CD4-positive, alpha-beta memory T cell (primary cell): ENCODE measurements at regions not wholly inside any gene's neighbourhood (a gene's known extent, or its start where the extent isn't known, plus 50 kb on each side); places are given as distances from the start of the nearest gene placed in this dataset.

Experiments
- CTCF ChIA-PET: fragments of 350-600 bp; sonication (Branson Sonifier 250); formaldehyde crosslinking; loops from one replicate; lab custom pipeline; 2021; ENCODE audit warnings: inconsistent platforms; ENCODE audit not compliant: partially characterized antibody; lab: Charles Lee
- POLR2A ChIA-PET: fragments of 350-600 bp; sonication (Branson Sonifier 250); formaldehyde crosslinking; loops from one replicate; lab custom pipeline; 2021; ENCODE audit not compliant: partially characterized antibody; lab: Charles Lee
- DNase-seq, 5 donors: peaks; one replicate each; pipeline versions ENCODE4 v3.0.0 to v3.0.0-alpha.2; 2020 to 2022; ENCODE audit warnings: mixed read lengths in 1 of 5
- H3K27ac ChIP-seq: one replicate; pipeline ENCODE4 v1.7.0; 2013; ENCODE audit warnings: low read depth, low read length
- H3K27me3 ChIP-seq: 2 replicates; pipeline ENCODE4 v1.7.0; 2013; ENCODE audit warnings: mild to moderate bottlenecking, low read length, moderate library complexity; ENCODE audit not compliant: insufficient read depth
- H3K36me3 ChIP-seq: 2 replicates; pipeline ENCODE4 v1.7.0; 2013; ENCODE audit warnings: mild to moderate bottlenecking, low read length, moderate library complexity; ENCODE audit not compliant: insufficient read depth
- H3K4me1 ChIP-seq: 2 replicates; pipeline ENCODE4 v1.7.0; 2013; ENCODE audit warnings: mild to moderate bottlenecking, low read length, moderate library complexity; ENCODE audit not compliant: insufficient read depth
- H3K4me3 ChIP-seq, 2 donors: one replicate each; pipeline ENCODE4 v1.7.0; 2013; ENCODE audit warnings: low read length in 2 of 2, mild to moderate bottlenecking in 1 of 2
- H3K9me3 ChIP-seq, 2 donors: one replicate each; pipeline ENCODE4 v1.7.0; 2013; ENCODE audit warnings: low read length in 2 of 2, control low read depth in 1 of 2; ENCODE audit not compliant: control insufficient read depth in 1 of 2
- H3K27ac Mint-ChIP-seq, 7 donors: one replicate each; pipeline ENCODE4 v1.8.0; 2020 to 2021; ENCODE audit warnings: mixed read lengths in 7 of 7, mild to moderate bottlenecking in 6 of 7, inconsistent platforms in 3 of 7, moderate library complexity in 3 of 7
- H3K27me3 Mint-ChIP-seq, 2 donors: one replicate each; pipeline ENCODE4 v1.8.0; 2020 to 2021; ENCODE audit warnings: mixed read lengths in 2 of 2
- H3K36me3 Mint-ChIP-seq, 2 donors: one replicate each; pipeline ENCODE4 v1.8.0; 2020 to 2021; ENCODE audit warnings: mixed read lengths in 2 of 2, inconsistent platforms in 1 of 2, mild to moderate bottlenecking in 1 of 2
- H3K4me1 Mint-ChIP-seq, 4 donors: one replicate each; pipeline ENCODE4 v1.8.0; 2020 to 2021; ENCODE audit warnings: mixed read lengths in 4 of 4, mild to moderate bottlenecking in 1 of 4
- H3K4me3 Mint-ChIP-seq, 8 donors: one replicate each; pipeline ENCODE4 v1.8.0; 2020 to 2021; ENCODE audit warnings: mixed read lengths in 8 of 8, mild to moderate bottlenecking in 7 of 8, moderate library complexity in 6 of 8, inconsistent platforms in 3 of 8
- H3K9me3 Mint-ChIP-seq, 8 donors: one replicate each; pipeline ENCODE4 v1.8.0; 2020 to 2021; ENCODE audit warnings: mixed read lengths in 8 of 8, mild to moderate bottlenecking in 5 of 8, inconsistent platforms in 3 of 8, moderate library complexity in 1 of 8
- intact Hi-C: fragments of 100-400 bp; cut with micrococcal nuclease; formaldehyde crosslinking; loops from one replicate; pipeline ENCODE4 v1.15.1; 2023

DNA sequence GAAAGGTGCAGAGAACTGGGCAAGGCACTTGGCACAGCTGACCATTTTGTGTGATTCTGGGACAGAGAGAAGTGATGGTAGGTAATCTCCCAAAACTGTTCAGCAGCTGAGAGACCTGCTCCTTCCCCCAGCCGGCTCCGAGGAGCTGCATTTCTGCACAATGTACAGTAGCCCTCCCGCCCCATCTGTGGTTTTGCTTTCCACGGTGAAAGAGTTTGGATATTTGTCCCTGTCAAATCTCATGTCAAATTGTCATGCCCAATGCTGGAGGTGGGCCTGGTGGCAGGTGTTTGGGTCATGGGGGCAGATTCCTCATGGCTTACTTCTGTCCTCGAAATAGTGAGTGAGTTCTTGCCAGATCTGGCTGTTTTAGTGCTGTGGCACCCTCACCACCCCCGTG lies 90.5 kb upstream of the CD99 start:
- Histone ChIP-seq H3K4me1 (no peaks in the 10 kb centered on the region), H3K36me3 (peaks cover 5% of the 10 kb centered on the region), H3K4me3 (no peak overlapping the region), H3K27me3 (no peaks in the 10 kb centered on the region), H3K9me3 (no peaks in the 10 kb centered on the region), H3K27ac (no peak overlapping the region)
- DNase-seq: no peak
- ChIA-PET POLR2A (no interaction called here), CTCF (no interaction called here)
- Mint-ChIP-seq H3K36me3 (peaks cover 35 to 44% of the 10 kb centered on the region in 2 donors), H3K27me3 (no peaks in the 10 kb centered on the region), H3K27ac (peak overlapping the region in 1 of 7 donors; percentile 66), H3K4me3 (no peak overlapping the region), H3K4me1 (peaks cover 11 to 24% (median 20%) of the 10 kb centered on the region in 4 donors), H3K9me3 (no peaks in the 10 kb centered on the region)
- intact Hi-C loops: no loop called here

DNA sequence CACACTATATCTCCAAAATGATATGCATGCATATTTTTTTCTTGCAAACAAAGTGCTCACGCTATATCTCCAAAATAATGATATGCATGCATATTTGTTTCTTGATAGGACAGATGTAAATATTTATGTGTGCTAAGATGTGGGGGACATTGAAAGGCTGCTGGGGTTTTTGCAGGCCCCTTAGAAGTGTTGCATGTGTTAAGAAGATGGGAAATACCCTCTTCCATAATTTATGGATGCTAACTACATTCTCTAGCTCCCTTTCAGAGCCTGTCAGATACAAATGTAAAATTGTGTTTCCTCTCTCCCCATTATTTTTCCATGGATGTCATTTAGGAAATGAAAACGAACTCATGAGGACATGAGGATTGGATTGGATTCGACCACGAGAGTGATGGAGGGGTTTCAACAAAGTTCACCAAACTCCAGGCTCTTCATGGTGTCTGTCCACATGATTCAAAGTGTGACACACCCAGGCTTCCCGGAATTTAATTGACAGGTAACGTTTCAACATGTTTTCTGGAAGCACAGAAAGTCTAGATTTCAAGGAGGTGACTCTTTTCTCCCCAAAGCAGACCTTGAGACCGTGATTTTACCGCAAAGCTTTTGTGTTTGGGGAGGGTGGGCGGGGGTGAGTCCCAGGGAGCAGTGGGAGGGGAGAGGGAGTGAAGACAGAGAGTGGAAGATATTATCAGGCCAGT lies 94.4 kb upstream of the CD99 start:
- intact Hi-C loops: no loop called here
- H3K9me3 Mint-ChIP-seq: no peaks in the 10 kb centered on the region
- H3K27ac Mint-ChIP-seq: peak overlapping the region in 1 of 7 donors; percentile 29
- ChIA-PET POLR2A (no interaction called here), CTCF (no interaction called here)
- no peaks in the 10 kb centered on the region for H3K27me3 Mint-ChIP-seq
- no peak for DNase-seq
- peaks cover 17 to 29% of the 10 kb centered on the region in 2 donors for H3K36me3 Mint-ChIP-seq
- peaks cover 15 to 20% (median 16%) of the 10 kb centered on the region in 4 donors for H3K4me1 Mint-ChIP-seq
- H3K4me1 ChIP-seq: no peaks in the 10 kb centered on the region
- no peaks in the 10 kb centered on the region for H3K36me3 ChIP-seq
- no peak overlapping the region for H3K27ac ChIP-seq
- no peaks in the 10 kb centered on the region for H3K9me3 ChIP-seq
- H3K4me3 Mint-ChIP-seq: no peak overlapping the region
- no peak overlapping the region for H3K4me3 ChIP-seq
- no peaks in the 10 kb centered on the region for H3K27me3 ChIP-seq

DNA sequence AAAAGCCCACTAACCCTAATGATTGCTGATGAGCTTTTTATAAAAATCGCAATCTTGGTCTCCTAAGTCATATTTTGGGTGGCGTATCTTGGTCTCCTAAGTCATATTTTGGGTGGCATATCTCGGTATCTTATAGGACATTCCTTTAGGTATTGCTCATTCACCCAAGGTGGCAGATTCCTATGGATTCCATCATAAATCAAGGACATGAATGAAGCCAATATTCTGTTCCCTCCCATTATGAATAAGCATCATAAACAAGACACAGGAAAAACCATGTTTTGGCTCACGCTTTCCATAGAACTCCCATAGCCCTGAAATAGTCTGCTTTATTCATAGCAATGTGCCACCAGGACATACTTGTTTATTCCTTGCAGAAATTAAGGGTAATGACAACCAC lies 95.0 kb upstream of the CD99 start:
- H3K36me3 ChIP-seq: no peaks in the 10 kb centered on the region
- DNase-seq: no peak
- Mint-ChIP-seq H3K27me3 (no peaks in the 10 kb centered on the region), H3K36me3 (peaks cover 17 to 26% of the 10 kb centered on the region in 2 donors), H3K27ac (no peak overlapping the region), H3K9me3 (no peaks in the 10 kb centered on the region), H3K4me1 (peaks cover 15 to 20% (median 16%) of the 10 kb centered on the region in 4 donors), H3K4me3 (no peak overlapping the region)
- ChIA-PET CTCF (no interaction called here), POLR2A (no interaction called here)
- no peaks in the 10 kb centered on the region for H3K27me3 ChIP-seq
- no peaks in the 10 kb centered on the region for H3K9me3 ChIP-seq
- no peaks in the 10 kb centered on the region for H3K4me1 ChIP-seq
- no peak overlapping the region for H3K4me3 ChIP-seq
- intact Hi-C loops: no loop called here
- no peak overlapping the region for H3K27ac ChIP-seq

DNA sequence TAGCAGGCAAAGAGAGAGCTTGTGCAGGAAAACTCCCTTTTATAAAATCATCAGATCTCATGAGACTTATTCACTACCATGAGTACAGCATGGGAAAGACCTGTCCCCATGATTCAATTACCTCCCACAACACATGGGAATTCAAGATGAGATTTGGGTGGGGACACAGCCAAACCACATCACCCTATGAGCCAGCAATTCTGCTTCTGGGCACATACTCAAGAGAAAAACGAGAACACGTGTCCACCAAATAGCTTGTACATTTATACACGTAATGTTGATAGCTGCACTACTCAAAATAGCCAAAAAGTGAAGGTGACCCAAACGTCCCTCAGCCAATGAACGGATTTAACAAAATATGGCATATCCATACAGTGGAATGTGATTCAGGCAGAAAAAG lies 94.5 kb upstream of the DHRSX start:
- ChIA-PET POLR2A (no interaction called here), CTCF (no interaction called here)
- Mint-ChIP-seq H3K27me3 (no peaks in the 10 kb centered on the region), H3K4me3 (no peak overlapping the region), H3K36me3 (peaks cover 11 to 20% of the 10 kb centered on the region in 2 donors), H3K4me1 (peaks cover 11 to 16% (median 15%) of the 10 kb centered on the region in 4 donors), H3K9me3 (no peaks in the 10 kb centered on the region), H3K27ac (no peak overlapping the region)
- Histone ChIP-seq H3K4me3 (no peak overlapping the region), H3K9me3 (no peaks in the 10 kb centered on the region), H3K4me1 (no peaks in the 10 kb centered on the region), H3K27ac (no peak overlapping the region), H3K36me3 (no peaks in the 10 kb centered on the region), H3K27me3 (no peaks in the 10 kb centered on the region)
- intact Hi-C loops: no loop called here
- DNase-seq: no peak

DNA sequence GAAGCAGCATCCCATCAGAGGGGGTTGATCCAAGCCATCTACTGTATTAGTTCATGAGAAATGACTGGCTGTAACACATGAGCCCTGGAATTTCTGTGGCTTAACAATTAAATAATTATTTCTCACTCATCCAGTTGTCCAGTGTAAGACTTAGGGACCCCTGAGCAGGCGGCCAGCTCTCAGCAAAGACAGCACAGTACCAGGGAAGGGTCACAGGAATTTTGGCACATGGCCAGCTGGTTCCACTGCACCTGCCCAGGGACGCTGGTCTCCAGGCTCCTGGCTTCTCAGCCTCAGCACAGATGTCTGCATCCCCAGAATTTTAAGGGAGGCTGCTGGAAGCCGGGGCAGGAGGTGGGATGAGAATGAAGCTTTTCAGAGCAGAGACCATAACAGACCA lies 93.7 kb upstream of the DHRSX start:
- Histone ChIP-seq H3K27me3 (no peaks in the 10 kb centered on the region), H3K27ac (no peak overlapping the region), H3K9me3 (no peaks in the 10 kb centered on the region), H3K4me3 (no peak overlapping the region), H3K36me3 (no peaks in the 10 kb centered on the region), H3K4me1 (no peaks in the 10 kb centered on the region)
- DNase-seq: no peak
- no peak overlapping the region for H3K4me3 Mint-ChIP-seq
- peaks cover 4 to 15% of the 10 kb centered on the region in 2 donors for H3K36me3 Mint-ChIP-seq
- no peaks in the 10 kb centered on the region for H3K9me3 Mint-ChIP-seq
- no peaks in the 10 kb centered on the region for H3K27me3 Mint-ChIP-seq
- ChIA-PET POLR2A (no interaction called here), CTCF (no interaction called here)
- peaks cover 10 to 16% (median 13%) of the 10 kb centered on the region in 4 donors for H3K4me1 Mint-ChIP-seq
- intact Hi-C loops: no loop called here
- H3K27ac Mint-ChIP-seq: peak overlapping the region in 3 of 7 donors; percentile 10 to 78 (median 19)

DNA sequence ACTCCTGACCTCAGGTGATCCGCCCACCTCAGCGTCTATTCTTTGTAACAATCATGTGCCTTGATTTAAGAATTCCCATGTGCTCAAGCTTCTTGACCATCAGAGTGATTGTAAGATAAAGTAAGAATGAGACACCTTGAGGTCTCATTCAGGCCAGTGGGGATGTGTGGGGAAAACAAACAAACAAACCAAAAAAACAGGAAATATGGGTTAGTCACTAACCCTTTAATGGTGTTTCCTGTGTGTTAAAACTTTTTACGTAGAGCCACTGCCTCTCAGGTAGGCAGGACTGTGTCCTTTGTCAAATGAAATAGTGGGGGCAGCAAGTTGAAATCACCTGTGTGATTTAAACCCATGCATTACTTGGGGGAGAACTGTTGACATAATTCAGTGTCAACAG lies 91.5 kb upstream of the DHRSX start:
- Mint-ChIP-seq H3K36me3 (peaks cover 3 to 12% of the 10 kb centered on the region in 2 donors), H3K27me3 (peaks cover 0 to 1% of the 10 kb centered on the region in 2 donors), H3K27ac (no peak overlapping the region), H3K4me1 (peaks cover 9 to 13% (median 11%) of the 10 kb centered on the region in 4 donors), H3K9me3 (peaks cover 0 to 3% (median 0%) of the 10 kb centered on the region in 8 donors), H3K4me3 (no peak overlapping the region)
- POLR2A ChIA-PET: no interaction called here
- H3K4me3 ChIP-seq: no peak overlapping the region
- H3K27me3 ChIP-seq: no peaks in the 10 kb centered on the region
- intact Hi-C loops: loop anchor here (2.0 kb wide), 1 partner anchor 1139 kb away; the partner anchor contains the start of gene ASMTL
- H3K9me3 ChIP-seq: no peaks in the 10 kb centered on the region
- no peaks in the 10 kb centered on the region for H3K36me3 ChIP-seq
- H3K27ac ChIP-seq: no peak overlapping the region
- no peaks in the 10 kb centered on the region for H3K4me1 ChIP-seq
- CTCF ChIA-PET: no interaction called here
- DNase-seq: no peak

DNA sequence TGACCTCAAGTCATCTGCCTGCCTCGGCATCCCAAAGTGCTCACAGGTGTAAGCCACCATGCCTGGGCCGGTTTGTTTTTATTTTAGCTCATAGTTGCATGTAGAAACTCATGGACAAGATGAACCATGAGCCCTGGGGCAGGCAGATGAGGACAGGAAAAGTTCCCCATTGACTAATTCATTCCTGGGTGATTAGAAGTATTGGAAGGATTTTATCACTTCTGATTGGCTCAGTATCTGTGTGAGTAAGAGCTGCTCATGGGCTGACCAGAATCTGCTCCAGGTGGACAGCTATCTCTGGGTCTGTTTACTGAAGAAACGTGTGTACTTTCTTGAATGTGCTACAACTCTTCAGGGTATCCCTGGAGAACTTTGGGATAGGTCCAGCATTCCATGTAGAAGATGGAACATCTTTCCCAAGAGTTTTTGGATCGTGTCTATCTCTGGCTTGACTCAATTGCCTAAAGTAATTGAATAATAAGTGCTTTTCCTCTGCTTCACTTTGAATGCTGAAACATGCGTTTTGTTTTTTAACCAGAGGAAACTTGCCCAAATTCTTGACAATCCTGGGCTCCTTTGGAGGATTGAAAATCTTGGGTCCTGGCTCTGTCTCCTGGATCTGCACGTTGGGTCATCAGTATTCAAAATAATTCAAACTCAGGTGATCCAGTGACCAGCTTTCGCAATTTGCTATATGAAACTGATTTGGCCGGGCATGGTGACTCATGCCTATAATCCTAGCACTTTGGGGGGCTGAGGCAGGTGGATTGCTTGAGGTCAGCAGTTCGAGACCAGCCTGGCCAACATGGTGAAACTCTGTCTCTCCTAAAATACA lies 88.6 kb upstream of the DHRSX start:
- ChIA-PET POLR2A (no interaction called here), CTCF (no interaction called here)
- peaks cover 10 to 18% (median 15%) of the 10 kb centered on the region in 4 donors for H3K4me1 Mint-ChIP-seq
- H3K27ac ChIP-seq: no peak overlapping the region
- H3K27me3 Mint-ChIP-seq: peaks cover 4 to 7% of the 10 kb centered on the region in 2 donors
- H3K9me3 ChIP-seq: no peaks in the 10 kb centered on the region
- DNase-seq: no peak
- no peaks in the 10 kb centered on the region for H3K36me3 ChIP-seq
- intact Hi-C loops: no loop called here
- peaks cover 9% of the 10 kb centered on the region for H3K27me3 ChIP-seq
- no peak overlapping the region for H3K27ac Mint-ChIP-seq
- no peak overlapping the region for H3K4me3 Mint-ChIP-seq
- no peaks in the 10 kb centered on the region for H3K4me1 ChIP-seq
- no peak overlapping the region for H3K4me3 ChIP-seq
- peaks cover 0 to 5% (median 0%) of the 10 kb centered on the region in 8 donors for H3K9me3 Mint-ChIP-seq
- H3K36me3 Mint-ChIP-seq: peaks cover 0 to 4% of the 10 kb centered on the region in 2 donors
